ENCODE measurements at regions not wholly inside any gene's neighbourhood (a gene's known extent, or its start where the extent isn't known, plus 50 kb on each side); places are given as distances from the start of the nearest gene placed in this dataset.

- TF ChIP-seq CTCF (IDR thresholded peaks at IDR 0.05; ENCODE audit: extremely low read depth in 1 of 2, insufficient read depth in 1 of 2, low read depth in 1 of 2, low read length in 2 of 2) (no peak), POLR2AphosphoS5 (IDR thresholded peaks at IDR 0.05; ENCODE audit: insufficient read depth, low read depth, low read length) (no peak), POLR2A (IDR thresholded peaks at IDR 0.05; ENCODE audit: low read depth, low read length) (no peak), MAX (IDR thresholded peaks at IDR 0.05; ENCODE audit: insufficient read depth, insufficient read length) (no peak)
These were observed 147.8 kb upstream of the TMCC3 start for GRCh38 chr12:94798113-94798512.
